Pons (tissue), 1 donor: ENCODE measurements at regions not wholly inside any gene's neighbourhood (a gene's known extent, or its start where the extent isn't known, plus 50 kb on each side); places are given as distances from the start of the nearest gene placed in this dataset.
"Not testable (repeated sequence)": the region's sequence is repeated elsewhere in the genome, so short reads cannot be mapped to it uniquely, and the experiment has no call there.

Experiments used
- DNase-seq: peaks from one replicate; pipeline ENCODE4 v3.0.0-alpha.2; 2016; ENCODE audit warnings: low spot score

GRCh38 chr4:159655547-159655946 lies 552.7 kb downstream of the RAPGEF2 start:
- no peak for DNase-seq

GRCh38 chr4:159669094-159669493 lies 566.2 kb downstream of the RAPGEF2 start:
- no peak for DNase-seq

DNA sequence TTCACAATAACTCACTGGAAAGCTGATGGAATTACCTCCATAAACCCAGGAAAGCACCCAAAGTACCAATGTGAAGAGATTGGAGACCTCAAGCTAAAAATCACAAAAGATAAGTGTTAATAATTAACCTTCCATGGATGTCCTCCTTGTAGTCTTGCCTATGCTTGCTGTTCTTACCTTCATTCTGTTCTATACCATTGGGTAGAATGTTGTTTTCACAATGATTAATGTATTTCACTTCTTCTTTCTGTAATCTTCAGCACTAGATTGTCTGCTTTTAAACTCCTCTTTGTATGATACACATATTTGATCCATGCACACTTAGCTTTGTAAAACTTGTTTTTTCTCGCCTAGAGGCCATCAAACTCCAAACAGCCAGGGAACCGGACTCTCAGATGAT lies 570.3 kb downstream of the RAPGEF2 start:
- DNase-seq = no peak

DNA sequence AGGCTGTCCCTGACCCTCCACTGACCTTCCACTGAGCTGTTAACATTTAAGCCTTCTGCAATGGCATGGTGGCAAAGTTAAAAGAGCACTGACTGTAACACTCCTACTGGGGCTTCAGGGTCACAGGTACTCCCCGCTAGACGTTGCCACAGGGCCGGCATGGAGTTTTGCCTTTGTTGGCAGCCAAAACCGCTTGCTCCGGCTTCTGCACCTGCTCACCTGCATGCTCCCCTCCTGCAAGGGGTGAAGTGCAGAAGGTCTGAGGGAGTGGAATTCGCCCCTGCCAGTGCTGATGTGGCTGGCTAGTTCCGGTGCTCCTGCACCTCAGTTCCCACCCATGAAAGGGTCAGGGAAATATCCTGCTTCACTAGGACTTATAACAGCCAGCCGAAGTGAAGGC lies 571.4 kb downstream of the RAPGEF2 start:
- DNase-seq = no peak

DNA sequence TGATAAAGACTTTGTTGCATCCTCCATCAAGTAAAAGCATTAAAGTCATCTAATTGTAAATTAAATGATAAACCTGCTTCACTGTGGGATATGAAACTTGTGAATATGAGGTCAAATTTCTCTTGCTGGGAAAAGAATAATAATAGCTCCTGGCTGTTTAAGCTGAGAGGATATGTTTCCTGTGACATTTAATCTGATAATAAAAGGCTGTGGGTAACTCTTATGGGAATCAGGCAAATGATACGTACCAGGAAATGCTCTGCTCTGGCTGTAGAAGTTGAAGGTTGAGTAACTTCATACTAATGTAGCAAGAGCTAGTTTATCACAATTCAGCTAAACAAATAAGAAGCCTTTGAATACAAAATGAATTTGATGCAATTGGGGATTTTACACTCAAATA lies 574.6 kb downstream of the RAPGEF2 start:
- DNase-seq = no peak

GRCh38 chr4:159682996-159683395 lies 580.1 kb downstream of the RAPGEF2 start:
- DNase-seq = no peak

DNA sequence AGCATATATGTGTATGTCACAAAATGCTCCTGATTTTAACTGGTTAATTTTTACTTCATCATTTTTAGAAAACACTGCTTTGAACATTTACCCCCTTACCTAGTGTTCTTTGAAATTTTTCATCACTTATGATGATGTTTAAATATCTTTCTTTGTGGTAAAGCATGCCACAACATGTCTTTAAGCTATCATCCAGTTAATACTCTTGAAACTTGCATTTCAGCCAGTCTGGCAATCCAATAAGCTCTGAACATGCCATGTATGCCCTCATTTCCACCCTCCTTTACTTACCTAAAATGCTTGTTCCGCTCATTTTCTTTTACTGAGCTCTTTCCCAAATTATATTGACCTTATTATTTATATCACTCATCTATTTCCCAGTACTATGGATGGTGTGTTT lies 581.2 kb downstream of the RAPGEF2 start:
- no peak for DNase-seq

DNA sequence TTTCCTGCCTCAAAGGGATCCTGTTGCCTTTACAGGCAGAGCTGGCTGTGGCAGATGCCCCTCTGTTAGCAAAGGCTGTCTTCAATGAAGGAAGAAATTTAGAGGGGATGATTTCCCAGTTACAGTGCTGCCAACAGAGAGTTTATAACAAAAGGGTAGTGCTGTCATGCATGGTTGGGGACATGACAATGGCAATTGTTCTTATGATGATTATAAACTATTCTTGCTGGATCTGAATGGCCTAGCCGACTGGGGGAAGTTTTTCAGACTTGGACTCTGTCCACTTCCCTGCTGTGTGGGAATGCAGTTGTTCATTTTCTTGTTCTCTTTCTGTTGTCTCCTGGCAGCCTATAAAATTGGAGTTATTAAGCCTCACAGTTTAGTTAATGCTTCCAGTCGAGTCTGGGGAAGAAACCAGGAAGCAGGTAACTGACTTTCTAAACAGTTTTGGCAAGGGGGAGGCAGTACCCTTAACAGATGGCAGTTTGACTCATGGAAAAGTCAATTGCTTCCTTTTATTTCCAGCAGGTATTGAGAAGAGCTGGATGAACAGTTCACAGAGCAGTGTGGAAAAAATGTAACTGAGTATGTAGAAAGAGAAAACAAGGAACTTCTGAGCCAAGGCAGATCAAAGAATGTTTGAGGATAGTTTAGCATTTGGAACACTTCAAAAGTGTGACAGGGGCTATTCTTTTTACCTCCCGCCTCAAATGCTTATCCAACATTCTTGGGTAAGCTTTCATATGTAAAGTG lies 582.6 kb downstream of the RAPGEF2 start:
- peak; percentile 20 for DNase-seq

GRCh38 chr4:159689526-159689925 lies 586.6 kb downstream of the RAPGEF2 start:
- DNase-seq = no peak

GRCh38 chr4:159697322-159698283 lies 594.7 kb downstream of the RAPGEF2 start:
- no peak for DNase-seq

DNA sequence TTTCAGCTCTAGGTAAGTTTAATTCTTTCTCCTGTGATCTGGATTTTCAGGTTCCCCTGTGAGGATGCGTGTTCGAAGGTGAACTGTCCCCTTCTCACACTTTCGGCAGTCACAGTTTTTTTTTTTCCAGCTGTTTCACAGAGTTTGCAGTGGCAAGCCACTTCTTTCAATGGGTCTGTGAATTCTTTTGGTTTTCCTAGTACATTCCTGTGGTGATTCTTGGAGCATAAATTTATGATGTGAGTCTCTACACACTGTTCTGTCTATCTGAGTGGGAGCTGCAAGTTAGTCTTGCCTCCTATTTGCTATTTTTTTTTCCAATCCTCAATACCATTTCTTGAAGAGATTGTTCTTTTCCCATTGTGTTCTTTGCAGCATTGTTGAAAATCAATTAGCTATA lies 595.5 kb downstream of the RAPGEF2 start:
- no peak for DNase-seq

GRCh38 chr4:159702200-159702599 lies 599.3 kb downstream of the RAPGEF2 start:
- no peak for DNase-seq

GRCh38 chr4:159705334-159705733 lies 602.5 kb downstream of the RAPGEF2 start:
- no peak for DNase-seq

GRCh38 chr4:159706704-159707103 lies 603.8 kb downstream of the RAPGEF2 start:
- no peak for DNase-seq

- not testable (repeated sequence) for DNase-seq
Measured at GRCh38 chr4:159715180-159715579, 612.3 kb downstream of the RAPGEF2 start.

- DNase-seq = no peak
Measured at GRCh38 chr4:159719531-159719930, 616.7 kb downstream of the RAPGEF2 start.

DNA sequence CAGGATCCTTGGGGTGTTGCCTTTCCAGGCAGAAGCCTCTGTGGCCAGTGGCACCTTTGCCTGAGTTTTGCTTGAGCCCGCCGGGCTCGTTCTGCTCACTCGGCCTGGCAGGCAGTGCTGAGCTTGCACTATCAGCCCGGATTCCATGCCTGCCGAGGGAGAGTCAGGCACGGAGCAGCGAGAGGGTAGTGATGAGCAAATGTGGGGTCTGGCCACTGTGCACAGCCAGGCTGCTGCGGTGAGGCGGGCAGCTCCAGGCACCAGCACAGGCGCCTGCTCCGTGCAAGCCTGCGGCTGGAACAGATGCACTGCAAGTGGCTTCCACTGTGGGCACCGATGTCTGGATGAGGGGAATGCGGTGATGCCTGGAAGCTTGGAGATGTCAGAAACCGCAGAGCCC lies 619.2 kb downstream of the RAPGEF2 start:
- DNase-seq = no peak

DNA sequence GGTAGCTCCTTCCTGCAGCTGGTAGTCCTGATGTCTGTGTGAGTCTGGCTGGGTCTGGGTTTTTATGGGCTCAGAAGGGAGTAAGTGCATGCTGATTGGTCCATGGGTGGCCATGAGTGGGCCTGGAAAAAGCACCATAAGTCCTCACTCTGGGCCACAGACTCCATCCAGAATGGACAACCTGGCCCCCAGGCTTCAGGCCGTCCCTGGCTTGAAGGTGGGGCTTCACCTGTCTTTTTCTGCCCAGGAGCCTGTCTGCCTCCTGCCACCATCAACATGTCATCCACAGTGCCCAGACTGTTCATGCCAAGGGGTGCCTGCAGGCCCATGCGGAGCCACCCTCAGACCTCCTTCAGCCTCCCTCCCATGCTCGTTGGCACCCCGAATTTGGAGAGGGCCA lies 620.0 kb downstream of the RAPGEF2 start:
- DNase-seq = no peak

- DNase-seq = no peak
Measured at GRCh38 chr4:159723341-159724048, 620.6 kb downstream of the RAPGEF2 start.

DNA sequence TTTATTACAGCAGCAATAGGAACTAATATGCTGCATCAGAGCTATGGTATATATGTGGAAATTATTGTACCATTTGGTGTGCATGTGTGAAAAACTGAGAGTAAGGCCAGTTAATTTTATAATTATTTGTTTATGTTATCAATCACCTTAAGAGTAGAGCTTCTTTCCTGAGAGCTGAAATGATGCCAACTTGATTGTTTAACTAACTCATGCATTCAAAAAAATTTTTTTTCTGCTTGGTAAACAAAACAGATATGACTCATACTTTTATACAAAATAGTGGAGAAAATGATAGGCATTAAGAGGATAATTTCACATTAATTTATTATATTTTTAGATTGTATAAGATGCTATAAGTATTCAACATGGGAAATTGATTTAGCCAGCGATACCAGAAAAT lies 622.7 kb downstream of the RAPGEF2 start:
- DNase-seq = no peak

DNA sequence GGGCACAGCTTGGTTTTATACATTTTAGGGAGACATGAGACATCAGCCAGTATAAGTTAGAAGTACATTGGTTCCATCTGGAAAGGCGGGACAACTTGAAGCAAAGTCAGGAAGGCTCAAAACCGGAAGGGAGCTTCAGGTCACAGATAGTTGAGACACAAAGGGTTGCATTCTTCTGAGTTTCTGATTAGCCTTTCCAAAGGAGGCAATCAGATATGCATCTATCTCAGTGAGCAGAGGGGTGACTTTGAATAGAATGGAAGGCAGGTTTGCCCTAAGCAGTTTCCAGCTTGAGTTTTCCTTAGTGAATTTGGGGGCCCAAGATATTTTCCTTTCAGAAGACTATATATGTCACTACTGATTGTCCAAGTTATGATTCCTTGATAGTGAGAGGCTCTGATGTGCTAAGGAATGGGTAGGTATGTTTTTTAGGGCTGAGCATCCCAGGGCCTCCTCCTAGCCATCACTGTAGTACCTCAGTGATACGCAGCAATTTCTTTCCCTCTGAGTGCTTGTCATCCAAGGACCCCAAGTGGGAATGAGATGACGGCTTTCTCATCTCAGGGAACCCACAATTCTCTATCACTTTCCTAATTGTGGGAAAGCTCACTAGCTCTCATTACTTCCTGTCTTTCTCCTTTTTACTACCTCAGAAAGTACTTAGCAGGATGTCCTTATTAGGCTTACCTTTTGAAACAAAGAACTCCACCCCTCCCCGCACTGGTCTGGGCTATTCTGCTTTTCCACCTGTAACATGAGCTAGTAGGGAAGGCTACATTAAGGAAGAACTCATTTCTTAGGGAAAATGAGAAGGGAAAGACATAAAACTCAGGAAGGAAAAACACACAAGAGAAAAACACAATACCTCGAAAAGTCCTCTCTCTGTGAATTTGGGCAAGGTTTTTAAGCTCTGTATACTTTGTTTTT lies 632.7 kb downstream of the RAPGEF2 start:
- no peak for DNase-seq
